22Rv1 (cell line): ENCODE measurements at regions not wholly inside any gene's neighbourhood (a gene's known extent, or its start where the extent isn't known, plus 50 kb on each side); places are given as distances from the start of the nearest gene placed in this dataset.

Experiments used
- H3K27ac ChIP-seq: fragments of 450-650 bp; 2 replicates; pipeline ENCODE4 v1.5.1; 2017
- CTCF ChIP-seq: fragments of 450-650 bp; IDR thresholded peaks from 2 replicates; pipeline ENCODE4 v1.5.1; 2017; ENCODE audit warnings: mild to moderate bottlenecking
- ZFX ChIP-seq: fragments of 450-650 bp; IDR thresholded peaks from 2 replicates; pipeline ENCODE4 v1.6.1; 2017; ENCODE audit warnings: antibody characterized with exemption, borderline replicate concordance

- no peak for TF ChIP-seq ZFX
- no peak for TF ChIP-seq CTCF
Observed at GRCh38 chr10:129375171-129375570, 91.9 kb upstream of the MGMT start.

GRCh38 chr10:129375912-129376311 is 91.1 kb upstream of the MGMT start:
- TF ChIP-seq ZFX (no peak), CTCF (no peak)
- no peak overlapping the region for H3K27ac ChIP-seq

More at GRCh38 chr10:129375171-129375570, 91.9 kb upstream of the MGMT start:
- H3K27ac ChIP-seq, result no peak overlapping the region

DNA sequence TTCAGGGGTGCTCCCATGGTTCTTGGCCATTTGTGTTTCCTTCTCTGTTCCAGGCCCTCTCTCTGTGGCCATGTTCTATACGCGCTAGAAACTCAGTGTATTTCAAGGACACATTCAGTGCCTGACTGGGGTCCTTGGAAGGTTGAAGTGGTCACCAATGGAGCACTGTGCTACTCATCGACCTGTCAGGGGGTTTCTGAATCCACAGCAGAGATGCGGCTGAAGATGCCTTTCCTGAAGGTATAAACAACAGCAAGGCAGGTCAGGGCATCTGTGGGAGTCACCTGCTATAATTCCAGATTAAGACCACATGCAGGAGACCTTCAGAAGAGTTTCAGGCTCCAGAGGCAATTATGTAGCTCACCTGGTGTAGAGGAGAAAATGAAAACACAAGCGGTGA is 86.8 kb upstream of the MGMT start:
- H3K27ac ChIP-seq, result no peak overlapping the region
- no peak for TF ChIP-seq CTCF
- no peak for TF ChIP-seq ZFX

GRCh38 chr10:129381741-129382140 is 85.3 kb upstream of the MGMT start:
- TF ChIP-seq ZFX (no peak), CTCF (no peak)
- no peak overlapping the region for H3K27ac ChIP-seq

DNA sequence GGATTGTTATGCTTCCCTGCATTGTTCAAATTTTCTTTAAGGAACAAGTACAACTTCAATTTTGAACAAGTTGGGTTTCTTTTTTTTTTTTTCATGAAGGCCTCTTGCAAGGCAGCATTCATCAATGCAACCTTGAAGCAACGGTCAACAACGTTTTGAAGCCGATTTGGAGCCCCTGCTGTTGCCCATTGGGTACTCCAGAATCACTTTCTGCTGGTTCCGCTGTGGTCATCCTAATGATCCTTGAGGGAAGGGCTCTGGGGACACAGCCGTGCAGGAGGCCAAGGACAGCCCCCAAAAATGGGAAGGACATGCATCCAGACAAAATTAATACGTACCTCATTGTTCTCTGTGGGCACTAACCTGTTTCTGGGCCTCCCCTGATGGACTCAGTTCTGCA is 84.6 kb upstream of the MGMT start:
- TF ChIP-seq CTCF (no peak), ZFX (no peak)
- H3K27ac ChIP-seq, result no peak overlapping the region

DNA sequence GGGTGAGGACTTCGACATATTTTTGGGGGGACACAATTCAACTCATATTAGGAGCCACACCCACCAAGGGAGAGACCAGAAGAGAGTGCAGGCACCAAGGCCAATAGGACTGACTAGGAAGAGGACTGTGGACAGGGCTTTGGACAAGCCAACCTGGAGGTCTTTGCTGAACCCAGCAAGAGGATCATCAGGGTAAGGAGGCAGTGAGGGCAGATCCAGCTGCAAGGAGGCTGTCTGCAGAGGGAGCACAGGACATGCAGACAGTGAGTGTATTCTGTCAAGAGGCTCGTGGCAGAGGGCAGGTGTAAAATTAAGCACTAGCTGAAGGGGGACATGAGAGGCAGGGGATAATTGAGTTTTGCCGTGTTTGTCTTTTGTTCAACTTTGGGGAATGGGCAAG is 83.4 kb upstream of the MGMT start:
- TF ChIP-seq CTCF (no peak), ZFX (no peak)

GRCh38 chr10:129385600-129385999 is 81.4 kb upstream of the MGMT start:
- no peak for TF ChIP-seq CTCF
- no peak for TF ChIP-seq ZFX

More for the DNA sequence above, 83.4 kb upstream of the MGMT start:
- H3K27ac ChIP-seq, result no peak overlapping the region

More at GRCh38 chr10:129385600-129385999, 81.4 kb upstream of the MGMT start:
- no peak overlapping the region for H3K27ac ChIP-seq
